ENCODE measurements at regions not wholly inside any gene's neighbourhood (a gene's known extent, or its start where the extent isn't known, plus 50 kb on each side); places are given as distances from the start of the nearest gene placed in this dataset.

GRCh38 chr11:119529063-119529845 lies 106.3 kb upstream of the THY1 start:
- H3K27me3 ChIP-seq (ENCODE audit: insufficient read depth, insufficient read length) = peaks cover 4% of the 10 kb centered on the region
- DNase-seq (ENCODE audit: low read depth, low spot score) = no peak
- H3K4me1 ChIP-seq (ENCODE audit: insufficient read depth, insufficient read length) = peaks cover 5% of the 10 kb centered on the region
- H3K9me3 ChIP-seq (ENCODE audit: insufficient read depth, low read length) = no peaks in the 10 kb centered on the region
- no peak overlapping the region for H3K4me3 ChIP-seq (ENCODE audit: insufficient read length, low read depth)
- TF ChIP-seq SUZ12 (IDR thresholded peaks at IDR 0.05; ENCODE audit: extremely low read depth, insufficient read depth, insufficient read length) (no peak), ZNF274 (IDR thresholded peaks at IDR 0.05; ENCODE audit: low read depth, low read length) (no peak), YY1 (IDR thresholded peaks at IDR 0.05; ENCODE audit: insufficient read depth, insufficient read length) (no peak)
- no peaks in the 10 kb centered on the region for H3K36me3 ChIP-seq (ENCODE audit: insufficient read depth, insufficient read length, low read length)
- no peak overlapping the region for H3K9ac ChIP-seq (ENCODE audit: insufficient read length, low read depth)

GRCh38 chr11:119525867-119526196 lies 102.9 kb upstream of the THY1 start:
- H3K4me1 ChIP-seq (ENCODE audit: insufficient read depth, insufficient read length) = peaks cover 3% of the 10 kb centered on the region
- no peaks in the 10 kb centered on the region for H3K9me3 ChIP-seq (ENCODE audit: insufficient read depth, low read length)
- TF ChIP-seq ZNF274 (IDR thresholded peaks at IDR 0.05; ENCODE audit: low read depth, low read length) (no peak), YY1 (IDR thresholded peaks at IDR 0.05; ENCODE audit: insufficient read depth, insufficient read length) (no peak), SUZ12 (IDR thresholded peaks at IDR 0.05; ENCODE audit: extremely low read depth, insufficient read depth, insufficient read length) (no peak)
- H3K36me3 ChIP-seq (ENCODE audit: insufficient read depth, insufficient read length, low read length) = no peaks in the 10 kb centered on the region
- DNase-seq (ENCODE audit: low read depth, low spot score) = no peak
- H3K27me3 ChIP-seq (ENCODE audit: insufficient read depth, insufficient read length) = no peaks in the 10 kb centered on the region
- H3K9ac ChIP-seq (ENCODE audit: insufficient read length, low read depth) = no peak overlapping the region
- no peak overlapping the region for H3K4me3 ChIP-seq (ENCODE audit: insufficient read length, low read depth)

- TF ChIP-seq SUZ12 (IDR thresholded peaks at IDR 0.05; ENCODE audit: extremely low read depth, insufficient read depth, insufficient read length) = no peak
- TF ChIP-seq ZNF274 (IDR thresholded peaks at IDR 0.05; ENCODE audit: low read depth, low read length) = no peak
- TF ChIP-seq YY1 (IDR thresholded peaks at IDR 0.05; ENCODE audit: insufficient read depth, insufficient read length) = no peak
- H3K36me3 ChIP-seq (ENCODE audit: insufficient read depth, insufficient read length, low read length) = no peaks in the 10 kb centered on the region
- H3K4me3 ChIP-seq (ENCODE audit: insufficient read length, low read depth) = no peak overlapping the region
- H3K4me1 ChIP-seq (ENCODE audit: insufficient read depth, insufficient read length) = peaks cover 6% of the 10 kb centered on the region
- no peaks in the 10 kb centered on the region for H3K9me3 ChIP-seq (ENCODE audit: insufficient read depth, low read length)
- no peak for DNase-seq (ENCODE audit: low read depth, low spot score)
- H3K9ac ChIP-seq (ENCODE audit: insufficient read length, low read depth) = no peak overlapping the region
- no peaks in the 10 kb centered on the region for H3K27me3 ChIP-seq (ENCODE audit: insufficient read depth, insufficient read length)
Measured at GRCh38 chr11:119525180-119525866, 102.4 kb upstream of the THY1 start.

GRCh38 chr11:119523539-119524157 lies 100.7 kb upstream of the THY1 start:
- no peak for TF ChIP-seq YY1 (IDR thresholded peaks at IDR 0.05; ENCODE audit: insufficient read depth, insufficient read length)
- TF ChIP-seq ZNF274 (IDR thresholded peaks at IDR 0.05; ENCODE audit: low read depth, low read length) = no peak
- no peak for TF ChIP-seq SUZ12 (IDR thresholded peaks at IDR 0.05; ENCODE audit: extremely low read depth, insufficient read depth, insufficient read length)
- Histone ChIP-seq H3K4me3 (ENCODE audit: insufficient read length, low read depth) (no peak overlapping the region), H3K9ac (ENCODE audit: insufficient read length, low read depth) (no peak overlapping the region), H3K4me1 (ENCODE audit: insufficient read depth, insufficient read length) (peaks cover 10% of the 10 kb centered on the region), H3K27me3 (ENCODE audit: insufficient read depth, insufficient read length) (no peaks in the 10 kb centered on the region), H3K9me3 (ENCODE audit: insufficient read depth, low read length) (no peaks in the 10 kb centered on the region), H3K36me3 (ENCODE audit: insufficient read depth, insufficient read length, low read length) (no peaks in the 10 kb centered on the region)
- no peak for DNase-seq (ENCODE audit: low read depth, low spot score)

DNA sequence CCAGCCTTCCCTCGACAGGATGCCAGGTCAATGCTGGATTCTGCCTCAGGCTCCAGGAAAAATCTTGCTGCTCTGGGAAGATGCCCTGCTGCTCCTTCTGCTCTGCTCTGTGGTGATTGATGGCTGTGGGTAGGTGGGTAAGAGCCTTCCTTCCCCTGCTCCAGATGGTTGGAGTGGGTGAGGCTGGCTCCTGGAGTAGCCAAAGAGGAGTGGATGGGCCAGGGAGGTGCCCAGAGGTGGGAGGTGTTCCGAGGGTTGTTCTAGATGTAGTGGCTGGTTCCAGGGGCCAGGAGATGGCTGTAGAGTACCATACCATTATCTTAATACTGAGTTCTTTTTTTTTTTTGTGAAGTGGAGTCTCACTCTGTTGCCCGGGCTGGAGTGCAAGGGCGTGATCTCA lies 99.6 kb upstream of the THY1 start:
- H3K4me3 ChIP-seq (ENCODE audit: insufficient read length, low read depth) = no peak overlapping the region
- H3K4me1 ChIP-seq (ENCODE audit: insufficient read depth, insufficient read length) = peaks cover 10% of the 10 kb centered on the region
- TF ChIP-seq ZNF274 (IDR thresholded peaks at IDR 0.05; ENCODE audit: low read depth, low read length) (no peak), YY1 (IDR thresholded peaks at IDR 0.05; ENCODE audit: insufficient read depth, insufficient read length) (no peak), SUZ12 (IDR thresholded peaks at IDR 0.05; ENCODE audit: extremely low read depth, insufficient read depth, insufficient read length) (no peak)
- H3K36me3 ChIP-seq (ENCODE audit: insufficient read depth, insufficient read length, low read length) = no peaks in the 10 kb centered on the region
- DNase-seq (ENCODE audit: low read depth, low spot score) = no peak
- no peaks in the 10 kb centered on the region for H3K27me3 ChIP-seq (ENCODE audit: insufficient read depth, insufficient read length)
- no peak overlapping the region for H3K9ac ChIP-seq (ENCODE audit: insufficient read length, low read depth)
- H3K9me3 ChIP-seq (ENCODE audit: insufficient read depth, low read length) = no peaks in the 10 kb centered on the region

DNA sequence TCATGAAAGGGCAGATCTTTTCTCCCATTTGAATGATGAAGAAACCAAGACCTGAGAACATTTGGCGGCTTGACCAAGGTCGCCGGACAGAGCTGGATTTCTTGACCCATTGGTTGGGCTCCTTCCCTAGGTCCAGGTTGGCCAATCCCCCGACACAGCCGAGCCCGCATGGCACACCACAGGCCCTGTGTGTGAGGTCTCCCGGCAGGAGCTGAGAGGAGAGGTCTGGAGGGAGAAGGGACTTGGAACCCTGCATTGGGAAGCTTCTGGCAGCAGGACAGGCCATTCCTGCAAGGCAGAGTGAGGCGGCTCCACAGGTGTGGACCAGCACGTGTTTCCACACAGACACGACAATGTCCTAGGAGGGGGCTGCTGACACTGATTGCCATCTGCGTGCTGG lies 98.6 kb upstream of the THY1 start:
- H3K4me3 ChIP-seq (ENCODE audit: insufficient read length, low read depth) = no peak overlapping the region
- H3K27me3 ChIP-seq (ENCODE audit: insufficient read depth, insufficient read length) = no peaks in the 10 kb centered on the region

DNA sequence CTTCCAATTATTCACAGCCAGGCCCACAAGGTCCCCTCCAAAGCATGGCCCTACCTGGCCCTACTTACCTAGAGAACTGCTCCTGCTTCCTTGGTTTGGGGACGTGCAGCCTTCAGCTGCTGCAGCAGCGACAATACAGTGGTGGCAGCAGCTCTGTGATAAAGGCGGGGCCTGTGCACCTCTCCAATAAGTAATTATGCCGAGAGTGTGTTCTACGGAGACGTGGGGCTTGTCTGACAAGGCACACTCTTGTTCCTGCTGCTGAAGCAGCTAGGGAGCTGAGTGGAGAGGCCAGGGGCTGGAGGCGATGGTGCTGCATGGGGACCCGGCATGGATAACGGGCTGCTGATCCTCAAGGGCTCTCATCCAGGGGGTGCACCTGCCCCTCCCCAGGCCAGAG lies 98.0 kb upstream of the THY1 start:
- H3K4me1 ChIP-seq (ENCODE audit: insufficient read depth, insufficient read length) = peaks cover 10% of the 10 kb centered on the region
- H3K36me3 ChIP-seq (ENCODE audit: insufficient read depth, insufficient read length, low read length) = no peaks in the 10 kb centered on the region
- H3K9me3 ChIP-seq (ENCODE audit: insufficient read depth, low read length) = no peaks in the 10 kb centered on the region
- H3K27me3 ChIP-seq (ENCODE audit: insufficient read depth, insufficient read length) = peaks cover 3% of the 10 kb centered on the region
- H3K9ac ChIP-seq (ENCODE audit: insufficient read length, low read depth) = no peak overlapping the region
- H3K4me3 ChIP-seq (ENCODE audit: insufficient read length, low read depth) = no peak overlapping the region
- no peak for TF ChIP-seq YY1 (IDR thresholded peaks at IDR 0.05; ENCODE audit: insufficient read depth, insufficient read length)
- no peak for TF ChIP-seq ZNF274 (IDR thresholded peaks at IDR 0.05; ENCODE audit: low read depth, low read length)
- TF ChIP-seq SUZ12 (IDR thresholded peaks at IDR 0.05; ENCODE audit: extremely low read depth, insufficient read depth, insufficient read length) = no peak
- DNase-seq (ENCODE audit: low read depth, low spot score) = no peak

More for the DNA sequence above, 98.6 kb upstream of the THY1 start:
- TF ChIP-seq ZNF274 (IDR thresholded peaks at IDR 0.05; ENCODE audit: low read depth, low read length) (no peak), YY1 (IDR thresholded peaks at IDR 0.05; ENCODE audit: insufficient read depth, insufficient read length) (no peak), SUZ12 (IDR thresholded peaks at IDR 0.05; ENCODE audit: extremely low read depth, insufficient read depth, insufficient read length) (no peak)
- no peak for DNase-seq (ENCODE audit: low read depth, low spot score)
- H3K36me3 ChIP-seq (ENCODE audit: insufficient read depth, insufficient read length, low read length) = no peaks in the 10 kb centered on the region
- no peak overlapping the region for H3K9ac ChIP-seq (ENCODE audit: insufficient read length, low read depth)
- peaks cover 10% of the 10 kb centered on the region for H3K4me1 ChIP-seq (ENCODE audit: insufficient read depth, insufficient read length)
- no peaks in the 10 kb centered on the region for H3K9me3 ChIP-seq (ENCODE audit: insufficient read depth, low read length)

Data from NT2/D1 (cell line).